Loucy (cell line): ENCODE measurements at regions not wholly inside any gene's neighbourhood (a gene's known extent, or its start where the extent isn't known, plus 50 kb on each side); places are given as distances from the start of the nearest gene placed in this dataset.

Experiments
- H2AFZ ChIP-seq: fragments of 200-600 bp; sonication (generic); 2 replicates; pipeline ENCODE4 v1.6.0; 2016; ENCODE audit warnings: antibody characterized with exemption, mild to moderate bottlenecking, low read length, moderate library complexity
- H3F3A ChIP-seq: fragments of 200-600 bp; 2 replicates; pipeline ENCODE4 v1.6.0; 2016; ENCODE audit warnings: antibody characterized with exemption, low read depth, mild to moderate bottlenecking
- H3K27me3 ChIP-seq: fragments of 200-600 bp; sonication (generic); 2 replicates; pipeline ENCODE4 v1.6.1; 2014; ENCODE audit warnings: low read length, mild to moderate bottlenecking; ENCODE audit not compliant: insufficient read depth, poor library complexity, severe bottlenecking
- H3K36me3 ChIP-seq: fragments of 200-600 bp; sonication (generic); 2 replicates; pipeline ENCODE4 v1.6.1; 2016; ENCODE audit warnings: low read length; ENCODE audit not compliant: insufficient read depth
- H3K4me1 ChIP-seq: fragments of 200-600 bp; sonication (generic); 2 replicates; pipeline ENCODE4 v1.5.1; 2014; ENCODE audit warnings: low read length, mild to moderate bottlenecking; ENCODE audit not compliant: insufficient read depth, poor library complexity, severe bottlenecking
- H3K4me2 ChIP-seq: fragments of 200-600 bp; sonication (generic); 2 replicates; pipeline ENCODE4 v1.6.0; 2014; ENCODE audit warnings: antibody characterized with exemption, low read length, low read depth, mild to moderate bottlenecking; ENCODE audit not compliant: poor library complexity, severe bottlenecking
- H3K4me3 ChIP-seq: fragments of 200-600 bp; sonication (generic); 2 replicates; pipeline ENCODE4 v1.5.1; 2014; ENCODE audit warnings: low read length, mild to moderate bottlenecking, mixed read lengths; ENCODE audit not compliant: poor library complexity, severe bottlenecking
- H3K79me2 ChIP-seq: fragments of 200-600 bp; sonication (generic); 2 replicates; pipeline ENCODE4 v1.6.1; 2014; ENCODE audit warnings: low read length; ENCODE audit not compliant: insufficient read depth
- H3K9ac ChIP-seq: fragments of 200-600 bp; sonication (generic); 2 replicates; pipeline ENCODE4 v1.6.0; 2014; ENCODE audit warnings: mild to moderate bottlenecking, low read depth, low read length, moderate library complexity; ENCODE audit not compliant: poor library complexity, severe bottlenecking
- H3K9me2 ChIP-seq: fragments of 200-600 bp; sonication (generic); replicated peaks from 2 replicates; pipeline ENCODE4 v1.6.1; 2016; ENCODE audit warnings: low read depth, low read length, mixed read lengths
- H3K9me3 ChIP-seq: fragments of 200-600 bp; sonication (generic); 2 replicates; pipeline ENCODE4 v1.6.1; 2014; ENCODE audit warnings: mild to moderate bottlenecking, antibody characterized with exemption, low read length, low read depth; ENCODE audit not compliant: insufficient read depth
- H4K20me1 ChIP-seq: fragments of 200-600 bp; sonication (generic); 2 replicates; pipeline ENCODE4 v1.6.0; 2014; ENCODE audit warnings: antibody characterized with exemption, low read length, mild to moderate bottlenecking; ENCODE audit not compliant: insufficient read depth, poor library complexity, severe bottlenecking
- CTCF ChIP-seq: fragments of 200-600 bp; sonication (generic); conservative IDR thresholded peaks from 2 replicates; pipeline ENCODE4 v1.5.1; 2014; ENCODE audit warnings: mild to moderate bottlenecking, antibody characterized with exemption, low read length
- EZH2phosphoT487 ChIP-seq: fragments of 200-600 bp; IDR thresholded peaks from 2 replicates; pipeline ENCODE4 v1.6.1; 2018; ENCODE audit warnings: antibody characterized with exemption, mild to moderate bottlenecking, moderate library complexity, borderline replicate concordance

- TF ChIP-seq CTCF = peak; percentile 72
- TF ChIP-seq EZH2phosphoT487 = no peak
- Histone ChIP-seq H3K9me2 (no peaks in the 10 kb centered on the region), H3K4me2 (no peak overlapping the region), H3F3A (no peaks in the 10 kb centered on the region), H2AFZ (no peak overlapping the region), H3K4me1 (peaks cover 2% of the 10 kb centered on the region), H3K79me2 (no peaks in the 10 kb centered on the region), H4K20me1 (no peaks in the 10 kb centered on the region), H3K9ac (no peak overlapping the region), H3K27me3 (no peaks in the 10 kb centered on the region), H3K9me3 (no peaks in the 10 kb centered on the region), H3K4me3 (no peak overlapping the region), H3K36me3 (no peaks in the 10 kb centered on the region)
These were observed 1422.4 kb upstream of the MIR17HG start for GRCh38 chr13:89925107-89925506.

- Histone ChIP-seq H4K20me1 (no peaks in the 10 kb centered on the region), H3K36me3 (no peaks in the 10 kb centered on the region), H3K79me2 (no peaks in the 10 kb centered on the region), H3K27me3 (no peaks in the 10 kb centered on the region), H2AFZ (no peak overlapping the region), H3K4me3 (no peak overlapping the region), H3K9me3 (no peaks in the 10 kb centered on the region), H3K4me1 (peaks cover 2% of the 10 kb centered on the region), H3K4me2 (no peak overlapping the region), H3K9me2 (no peaks in the 10 kb centered on the region), H3K9ac (no peak overlapping the region), H3F3A (no peaks in the 10 kb centered on the region)
- no peak for TF ChIP-seq CTCF
- TF ChIP-seq EZH2phosphoT487 = no peak
These were observed 1416.6 kb upstream of the MIR17HG start for GRCh38 chr13:89930861-89931260.

- Histone ChIP-seq H4K20me1 (no peaks in the 10 kb centered on the region), H3K27me3 (no peaks in the 10 kb centered on the region), H3K4me1 (no peaks in the 10 kb centered on the region), H3K9me2 (no peaks in the 10 kb centered on the region), H3K79me2 (no peaks in the 10 kb centered on the region), H3K4me3 (no peak overlapping the region), H3K9me3 (no peaks in the 10 kb centered on the region), H3F3A (no peaks in the 10 kb centered on the region), H3K36me3 (no peaks in the 10 kb centered on the region), H2AFZ (no peak overlapping the region), H3K4me2 (no peak overlapping the region), H3K9ac (no peak overlapping the region)
- no peak for TF ChIP-seq CTCF
These were observed 1414.6 kb upstream of the MIR17HG start for GRCh38 chr13:89932902-89933301.
